CD4-positive, alpha-beta T cell (primary cell): ENCODE measurements at regions not wholly inside any gene's neighbourhood (a gene's known extent, or its start where the extent isn't known, plus 50 kb on each side); places are given as distances from the start of the nearest gene placed in this dataset.

Experiments used
- ATAC-seq: fragments of 200-7000 bp; cut with Tn5 transposase; one replicate; pipeline ENCODE4 v1.10.0; 2022; ENCODE audit warnings: mild to moderate bottlenecking; ENCODE audit not compliant: poor library complexity
- CTCF ChIA-PET: fragments of 350-600 bp; sonication (Branson Sonifier 250); formaldehyde crosslinking; loops from one replicate; lab custom pipeline; 2021; ENCODE audit warnings: antibody characterized with exemption, inconsistent platforms; lab: Charles Lee
- POLR2A ChIA-PET: fragments of 350-600 bp; sonication (Branson Sonifier 250); formaldehyde crosslinking; loops from one replicate; lab custom pipeline; 2021; ENCODE audit warnings: antibody characterized with exemption, inconsistent platforms; lab: Charles Lee
- DNase-seq, 14 experiments: peaks; one replicate each; pipeline ENCODE4 v3.0.0-alpha.2; 2013 to 2020; ENCODE audit warnings: mixed read lengths in 2 of 14
- H3K27ac ChIP-seq, 2 donors: one replicate each; pipeline versions ENCODE4 v1.5.1 to v1.7.0; 2013; ENCODE audit warnings: low read length in 2 of 2, low read depth in 1 of 2, mild to moderate bottlenecking in 1 of 2
- H3K27me3 ChIP-seq, 2 experiments: 1 replicate in 1 of 2; 2 replicates in 1 of 2; pipeline versions ENCODE4 v1.6.1 to v1.7.0; 2013; ENCODE audit warnings: low read length in 2 of 2, control low read depth in 1 of 2, mild to moderate bottlenecking in 1 of 2, moderate library complexity in 1 of 2; ENCODE audit not compliant: insufficient read depth in 2 of 2, control insufficient read depth in 1 of 2
- H3K36me3 ChIP-seq: one replicate; pipeline ENCODE4 v1.6.1; 2013; ENCODE audit warnings: low read length, control low read depth; ENCODE audit not compliant: insufficient read depth
- H3K4me1 ChIP-seq: one replicate; pipeline ENCODE4 v1.6.1; 2013; ENCODE audit warnings: low read length, control low read depth; ENCODE audit not compliant: insufficient read depth
- H3K4me3 ChIP-seq: one replicate; pipeline ENCODE4 v1.5.1; 2013; ENCODE audit warnings: mild to moderate bottlenecking, low read length, moderate library complexity
- H3K9me3 ChIP-seq, 2 experiments: 1 replicate in 1 of 2; 2 replicates in 1 of 2; pipeline versions ENCODE4 v1.6.1 to v1.7.0; 2013; ENCODE audit warnings: low read length in 2 of 2, mild to moderate bottlenecking in 2 of 2, control low read depth in 1 of 2, moderate library complexity in 1 of 2; ENCODE audit not compliant: control insufficient read depth in 1 of 2, insufficient read depth in 1 of 2
- H3K27ac Mint-ChIP-seq: one replicate; pipeline ENCODE4 v1.8.0; 2020; ENCODE audit warnings: mixed read lengths
- H3K27me3 Mint-ChIP-seq: one replicate; pipeline ENCODE4 v1.8.0; 2021; ENCODE audit warnings: mixed read lengths
- H3K36me3 Mint-ChIP-seq: one replicate; pipeline ENCODE4 v1.8.0; 2021; ENCODE audit warnings: low read depth, mixed read lengths
- H3K4me1 Mint-ChIP-seq: one replicate; pipeline ENCODE4 v1.8.0; 2021; ENCODE audit warnings: low read depth, mixed read lengths
- H3K4me3 Mint-ChIP-seq: one replicate; pipeline ENCODE4 v1.8.0; 2020; ENCODE audit warnings: mild to moderate bottlenecking, mixed read lengths
- H3K9me3 Mint-ChIP-seq: one replicate; pipeline ENCODE4 v1.8.0; 2020; ENCODE audit warnings: mixed read lengths
- CTCF ChIP-seq: fragments of 200-600 bp; IDR thresholded peaks from one replicate; pipeline ENCODE4 v1.8.0; 2022; ENCODE audit warnings: antibody characterized with exemption, mild to moderate bottlenecking
- intact Hi-C, 2 experiments: fragments of 100-400 bp; cut with DNase I in 1 of 2; cut with micrococcal nuclease in 1 of 2; formaldehyde crosslinking; loops; one replicate each; pipeline versions ENCODE4 v1.15.1 to v1.9.0; 2023 to 2025; cut with DNase I, micrococcal nuclease

GRCh38 chr22:48015701-48016100, 1253.3 kb downstream of the TBC1D22A start:
- intact Hi-C loops: no loop called here
- no peak for TF ChIP-seq CTCF

GRCh38 chr22:48004936-48005335, 1242.5 kb downstream of the TBC1D22A start:
- Histone ChIP-seq H3K36me3 (no peaks in the 10 kb centered on the region), H3K27ac (no peak overlapping the region), H3K9me3 (no peaks in the 10 kb centered on the region), H3K27me3 (no peaks in the 10 kb centered on the region), H3K4me1 (no peaks in the 10 kb centered on the region), H3K4me3 (no peak overlapping the region)
- DNase-seq (no peak), ATAC-seq (no peak)
- ChIA-PET POLR2A (no interaction called here), CTCF (no interaction called here)
- H3K4me3 Mint-ChIP-seq: no peak overlapping the region
- no peaks in the 10 kb centered on the region for H3K9me3 Mint-ChIP-seq
- H3K4me1 Mint-ChIP-seq: no peaks in the 10 kb centered on the region
- H3K36me3 Mint-ChIP-seq: no peaks in the 10 kb centered on the region
- H3K27me3 Mint-ChIP-seq: no peaks in the 10 kb centered on the region
- no peak for TF ChIP-seq CTCF
- intact Hi-C loops: no loop called here
- H3K27ac Mint-ChIP-seq: no peak overlapping the region

More at GRCh38 chr22:48015701-48016100, 1253.3 kb downstream of the TBC1D22A start:
- peaks cover 32% of the 10 kb centered on the region for H3K27me3 Mint-ChIP-seq
- no peak overlapping the region for H3K27ac ChIP-seq
- ATAC-seq (no peak), DNase-seq (no peak)
- H3K9me3 Mint-ChIP-seq: peaks cover 13% of the 10 kb centered on the region
- no peaks in the 10 kb centered on the region for H3K4me1 Mint-ChIP-seq
- H3K9me3 ChIP-seq: peaks cover 8 to 27% of the 10 kb centered on the region in 2 experiments
- no peaks in the 10 kb centered on the region for H3K36me3 Mint-ChIP-seq
- no peak overlapping the region for H3K27ac Mint-ChIP-seq
- H3K36me3 ChIP-seq: no peaks in the 10 kb centered on the region
- H3K4me3 ChIP-seq: no peak overlapping the region
- POLR2A ChIA-PET: no interaction called here
- peaks cover 0 to 9% of the 10 kb centered on the region in 2 experiments for H3K27me3 ChIP-seq
- H3K4me1 ChIP-seq: no peaks in the 10 kb centered on the region
- CTCF ChIA-PET: no interaction called here
- H3K4me3 Mint-ChIP-seq: no peak overlapping the region

GRCh38 chr22:48004038-48004437, 1241.6 kb downstream of the TBC1D22A start:
- no peak for TF ChIP-seq CTCF
- Histone ChIP-seq H3K36me3 (no peaks in the 10 kb centered on the region), H3K4me3 (no peak overlapping the region), H3K27ac (no peak overlapping the region), H3K9me3 (no peaks in the 10 kb centered on the region), H3K27me3 (no peaks in the 10 kb centered on the region), H3K4me1 (no peaks in the 10 kb centered on the region)
- Mint-ChIP-seq H3K27me3 (no peaks in the 10 kb centered on the region), H3K27ac (no peak overlapping the region), H3K9me3 (no peaks in the 10 kb centered on the region), H3K4me1 (no peaks in the 10 kb centered on the region), H3K4me3 (no peak overlapping the region), H3K36me3 (no peaks in the 10 kb centered on the region)
- intact Hi-C loops: no loop called here
- ChIA-PET CTCF (no interaction called here), POLR2A (no interaction called here)
- DNase-seq (no peak), ATAC-seq (no peak)
